GM21447 (cell line): ENCODE measurements at regions not wholly inside any gene's neighbourhood (a gene's known extent, or its start where the extent isn't known, plus 50 kb on each side); places are given as distances from the start of the nearest gene placed in this dataset.

Source experiments
- ATAC-seq: cut with Tn5 transposase; IDR thresholded peaks from one replicate; pipeline ENCODE4 v1.9.1; 2021; ENCODE audit not compliant: unreplicated experiment

GRCh38 chr2:82875858-82876257, 1583.2 kb downstream of the SUCLG1 start:
- no peak for ATAC-seq

DNA sequence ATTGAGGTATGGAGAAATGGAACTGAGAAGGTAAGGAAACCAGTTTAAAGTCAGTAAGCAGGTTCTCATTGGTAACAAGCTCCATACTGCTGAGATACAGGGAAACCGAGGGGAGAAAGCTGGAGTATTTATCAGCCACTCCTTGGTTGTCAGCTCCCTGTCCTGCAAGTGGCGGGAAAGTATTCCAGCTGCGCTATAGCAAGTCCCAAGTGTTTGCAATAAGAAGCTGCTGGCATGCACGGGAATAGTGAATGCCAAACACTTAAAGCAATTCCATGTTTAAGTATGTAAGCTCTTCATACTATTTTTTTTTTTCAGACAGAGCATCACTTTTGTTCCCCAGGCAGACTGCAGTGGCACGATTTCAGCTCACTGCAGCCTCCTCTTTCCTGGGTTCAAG, 1601.1 kb downstream of the SUCLG1 start:
- ATAC-seq: no peak

DNA sequence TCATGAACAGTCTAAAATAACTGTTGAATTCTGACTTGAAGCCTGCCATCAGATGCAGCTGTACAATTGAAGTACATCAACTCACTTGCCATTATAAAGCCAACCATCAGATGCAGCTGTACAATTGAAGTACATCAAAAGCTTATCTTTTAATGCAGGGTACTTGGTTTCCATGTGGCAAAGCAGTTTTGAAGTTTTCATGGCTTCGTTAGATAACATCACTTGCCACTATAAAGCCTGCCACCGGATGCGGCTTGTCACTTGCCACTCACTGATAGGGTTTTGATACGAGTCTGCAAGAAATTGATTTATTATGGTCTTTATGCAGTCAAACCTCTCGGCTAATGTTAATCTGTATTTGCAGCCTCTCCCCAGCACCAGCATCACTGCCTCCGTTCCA, 1605.8 kb downstream of the SUCLG1 start:
- ATAC-seq: no peak

DNA sequence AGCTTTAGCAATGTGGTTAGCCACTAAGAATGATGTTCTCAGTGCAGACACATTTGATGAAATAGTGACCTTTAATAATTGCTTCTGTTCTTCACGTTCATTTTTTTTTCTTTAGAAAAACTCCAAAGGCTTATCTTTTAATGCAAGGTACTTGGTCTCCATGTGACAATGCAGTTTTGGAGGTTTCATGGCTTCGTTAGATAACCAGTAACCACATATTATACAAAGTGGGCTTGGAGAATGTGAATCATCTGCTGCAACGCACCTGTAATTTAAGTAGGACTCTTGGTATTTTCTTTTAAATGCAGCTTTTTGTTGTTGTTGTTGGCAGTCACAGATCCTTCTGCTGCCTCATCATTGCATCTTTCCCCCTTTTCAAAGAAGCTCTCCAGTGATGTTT, 1606.3 kb downstream of the SUCLG1 start:
- no peak for ATAC-seq

DNA sequence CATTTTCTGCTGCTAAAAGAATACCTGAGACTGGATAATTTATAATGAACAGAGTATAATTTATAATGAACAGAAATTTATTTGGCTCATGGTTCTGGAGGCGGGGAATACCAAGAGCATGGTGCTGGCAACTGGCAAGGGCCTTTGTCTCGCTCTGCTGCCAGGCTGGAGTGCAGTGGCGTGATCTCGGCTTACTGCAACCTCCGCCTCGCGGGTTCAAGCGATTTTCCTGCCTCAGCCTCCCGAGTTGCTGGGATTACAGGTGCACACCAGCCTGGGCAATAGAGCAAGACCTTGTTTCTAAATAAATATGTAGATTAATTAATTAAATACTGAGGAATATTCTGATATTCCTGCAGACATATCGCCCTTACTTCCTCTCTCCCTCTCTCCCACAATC, 1610.8 kb downstream of the SUCLG1 start:
- ATAC-seq: no peak

DNA sequence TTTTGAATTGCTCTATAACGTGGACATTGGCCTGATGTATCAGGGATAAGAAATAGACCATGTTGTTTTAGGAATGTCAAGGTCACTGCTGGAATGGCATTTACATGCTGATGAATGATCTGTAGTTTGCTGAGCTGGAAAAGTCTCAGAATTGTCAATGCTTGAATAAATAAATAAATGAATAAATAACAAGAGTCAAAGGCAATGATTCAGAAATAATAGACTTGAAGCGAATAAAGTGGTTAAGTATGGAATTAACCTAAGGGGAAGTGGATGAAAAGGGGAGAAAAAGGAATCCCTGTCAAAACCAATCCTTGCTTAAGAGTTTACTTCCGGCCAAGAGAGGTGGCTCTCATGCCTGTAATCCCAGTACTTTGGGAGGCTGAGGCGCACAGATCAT, 1620.0 kb downstream of the SUCLG1 start:
- ATAC-seq: no peak

GRCh38 chr2:82837588-82838304, 1621.3 kb downstream of the SUCLG1 start:
- ATAC-seq: no peak

DNA sequence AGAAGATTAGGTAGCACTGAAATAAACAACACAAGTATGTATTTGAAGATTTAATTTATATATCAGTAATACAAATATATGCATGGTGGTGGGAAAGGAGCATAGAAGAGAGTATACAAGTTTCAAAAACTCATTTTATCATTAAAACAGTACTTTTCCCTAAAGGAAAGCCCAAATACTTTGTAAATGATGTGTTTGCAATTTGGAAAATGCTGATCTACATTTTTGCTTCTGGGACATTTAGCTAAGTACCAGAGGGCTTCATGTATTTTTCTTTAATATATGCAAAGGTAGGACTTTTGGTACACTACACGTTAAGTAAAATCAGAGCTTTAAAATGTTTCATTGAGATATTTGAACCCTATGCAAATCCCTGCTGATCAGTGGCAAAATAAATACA, 1624.2 kb downstream of the SUCLG1 start:
- ATAC-seq: no peak

GRCh38 chr2:82827426-82827825, 1631.7 kb downstream of the SUCLG1 start:
- ATAC-seq: no peak

DNA sequence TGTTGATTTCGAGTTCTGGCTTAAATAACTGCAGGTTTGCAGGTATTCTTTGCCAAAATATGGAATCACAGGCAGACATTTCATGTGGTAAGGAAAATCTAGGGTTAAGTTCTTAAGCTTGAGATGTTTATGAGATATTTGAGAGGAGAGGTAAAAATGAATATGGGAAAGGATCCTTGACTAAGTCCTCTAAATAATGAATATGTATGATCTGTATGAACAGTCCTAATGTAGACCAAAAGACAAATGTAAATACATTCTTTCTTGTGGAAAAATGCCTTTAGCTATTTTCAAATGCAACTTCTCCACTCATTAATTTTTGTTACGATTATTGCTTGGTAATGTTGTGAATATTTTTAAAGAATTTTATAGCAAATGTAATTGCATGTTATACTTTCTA, 1632.6 kb downstream of the SUCLG1 start:
- ATAC-seq: no peak

DNA sequence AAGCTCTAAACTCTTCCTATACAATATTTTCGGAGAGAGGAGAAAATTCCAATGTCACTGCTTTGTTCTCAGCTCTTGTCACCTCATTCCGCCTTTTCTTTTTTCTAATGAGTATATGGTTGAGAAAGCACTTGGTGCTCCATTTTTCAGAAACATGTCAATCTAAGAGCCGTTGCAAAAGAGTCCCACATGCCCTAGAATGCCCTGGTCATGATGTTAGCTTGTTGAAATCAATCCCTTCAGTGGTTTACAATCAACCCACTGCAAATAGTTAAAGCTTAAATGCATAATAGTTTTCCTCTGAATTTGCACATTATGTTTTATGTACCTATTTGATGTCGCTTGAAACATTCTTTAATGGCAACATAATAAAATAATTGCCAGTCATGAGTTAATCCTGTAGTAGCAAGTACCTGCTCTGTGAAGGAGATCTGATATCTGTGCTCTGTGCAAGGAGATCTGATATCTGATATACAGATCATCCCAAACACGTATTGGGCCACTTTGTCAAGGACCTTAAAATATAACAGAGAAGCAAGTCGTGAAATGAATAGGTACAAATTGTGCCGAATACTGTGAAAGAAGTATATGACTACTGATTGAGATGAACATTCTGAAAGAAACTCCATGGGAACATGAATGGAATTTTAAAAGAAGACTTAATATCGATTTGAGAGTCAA, 1633.5 kb downstream of the SUCLG1 start:
- no peak for ATAC-seq

DNA sequence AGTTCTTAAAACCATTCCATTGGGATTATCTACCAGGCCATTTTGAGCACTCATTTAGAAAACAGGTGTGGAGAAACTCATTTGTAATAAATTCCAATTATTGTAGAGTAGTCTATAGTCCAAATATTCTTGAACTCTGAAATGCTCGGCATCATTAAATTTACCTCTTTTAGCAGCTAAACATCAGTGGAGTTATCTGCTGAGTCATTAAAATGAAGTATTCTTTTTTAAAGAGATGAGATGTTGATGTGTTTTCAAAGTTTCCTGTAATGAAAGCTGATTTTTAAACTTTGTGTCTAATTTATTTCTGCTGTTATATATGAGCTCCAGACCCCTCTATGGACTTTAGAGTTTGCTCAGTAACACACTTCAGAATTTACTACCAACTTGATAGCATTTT, 1635.2 kb downstream of the SUCLG1 start:
- no peak for ATAC-seq

DNA sequence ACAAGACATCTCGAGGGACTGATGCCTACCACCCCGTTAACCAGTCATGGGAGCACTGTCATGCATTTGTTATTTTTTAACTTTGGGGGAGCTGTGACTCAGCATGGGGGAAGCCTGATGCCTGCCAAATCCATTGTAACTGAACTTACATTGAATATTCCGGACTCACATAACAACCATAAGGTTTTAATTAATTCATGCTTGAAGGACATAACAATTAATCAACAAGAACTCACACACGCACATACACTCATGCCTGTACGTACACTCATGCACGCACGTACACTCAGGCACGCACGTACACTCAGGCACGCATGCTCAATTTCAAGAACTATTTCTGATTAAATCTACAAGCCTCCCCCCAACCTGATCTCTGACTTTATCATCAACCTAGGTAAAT, 1639.1 kb downstream of the SUCLG1 start:
- ATAC-seq: no peak

GRCh38 chr2:82814146-82814545, 1644.9 kb downstream of the SUCLG1 start:
- no peak for ATAC-seq

DNA sequence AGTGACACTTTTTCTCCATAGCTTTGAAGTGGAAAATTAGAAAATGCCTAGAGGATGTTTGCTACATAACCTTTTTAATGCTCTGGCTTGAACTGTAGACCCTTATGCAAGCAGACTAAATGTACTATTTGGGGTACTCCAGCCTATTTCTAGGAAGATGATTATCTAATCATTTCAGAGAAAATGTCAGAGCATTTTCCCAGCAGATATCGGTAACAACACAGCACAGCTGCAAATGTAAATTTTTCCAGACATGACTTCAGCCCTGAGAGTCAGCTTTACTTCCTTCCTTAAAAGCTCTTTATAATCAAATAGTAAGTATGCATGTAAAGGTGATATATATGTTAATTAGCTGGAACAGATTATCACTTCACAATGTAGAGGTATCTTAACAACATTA, 1647.1 kb downstream of the SUCLG1 start:
- ATAC-seq: no peak

- no peak for ATAC-seq
Observed at GRCh38 chr2:82803307-82803706, 1655.8 kb downstream of the SUCLG1 start.

- no peak for ATAC-seq
Observed at GRCh38 chr2:82797469-82797868, 1661.6 kb downstream of the SUCLG1 start.

DNA sequence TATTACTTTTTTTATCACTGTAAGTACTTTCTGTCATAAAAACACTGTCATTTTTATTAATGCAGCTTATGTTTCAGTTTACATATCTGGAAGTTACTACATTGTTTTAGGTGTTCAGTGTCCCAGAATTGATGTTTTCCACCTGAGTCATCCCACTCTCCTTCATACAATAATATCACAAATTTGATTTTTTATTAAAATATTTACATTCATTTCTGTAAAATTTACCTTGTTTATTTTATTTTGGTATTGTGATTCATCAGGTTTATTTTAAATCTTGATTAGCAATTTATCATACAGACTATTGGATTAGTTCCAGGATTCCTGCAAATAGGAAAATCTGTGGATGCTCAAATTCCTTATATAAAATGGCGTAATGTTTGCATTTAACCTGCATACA, 1662.9 kb downstream of the SUCLG1 start:
- no peak for ATAC-seq

GRCh38 chr2:82795446-82795845, 1663.6 kb downstream of the SUCLG1 start:
- ATAC-seq: no peak

DNA sequence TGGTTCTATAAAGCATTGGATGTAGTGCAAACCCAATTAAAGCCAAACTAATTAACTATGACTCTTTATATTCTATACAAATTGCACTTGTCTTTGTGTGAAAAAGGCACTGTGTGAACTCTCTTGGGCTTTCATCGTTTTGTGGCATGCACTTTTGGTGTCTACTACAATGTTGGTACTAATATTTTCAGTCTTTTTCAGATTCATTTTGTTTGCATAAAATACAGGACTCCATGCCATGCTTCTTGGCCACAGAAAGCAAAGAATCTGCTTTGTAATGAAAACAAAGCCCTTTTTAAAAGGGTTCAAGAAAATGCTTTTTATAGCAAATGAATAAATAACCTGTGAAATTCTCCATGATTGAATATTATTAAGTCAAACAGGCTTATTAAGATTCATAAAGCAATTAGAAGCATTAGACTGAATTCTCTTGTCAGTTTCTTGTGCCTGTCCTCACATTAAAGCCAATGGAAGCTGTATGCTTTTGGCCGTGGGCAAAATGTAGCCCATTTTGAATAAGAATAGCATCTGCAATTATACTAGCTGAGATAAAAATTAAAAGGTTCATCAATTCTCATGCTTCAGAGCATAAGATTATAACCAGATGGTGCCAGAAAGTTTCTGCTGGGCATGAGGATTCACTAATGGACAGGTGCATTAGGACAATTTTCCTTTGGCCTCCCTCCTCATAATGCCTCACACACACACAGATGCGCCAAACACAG, 1665.2 kb downstream of the SUCLG1 start:
- ATAC-seq: no peak

DNA sequence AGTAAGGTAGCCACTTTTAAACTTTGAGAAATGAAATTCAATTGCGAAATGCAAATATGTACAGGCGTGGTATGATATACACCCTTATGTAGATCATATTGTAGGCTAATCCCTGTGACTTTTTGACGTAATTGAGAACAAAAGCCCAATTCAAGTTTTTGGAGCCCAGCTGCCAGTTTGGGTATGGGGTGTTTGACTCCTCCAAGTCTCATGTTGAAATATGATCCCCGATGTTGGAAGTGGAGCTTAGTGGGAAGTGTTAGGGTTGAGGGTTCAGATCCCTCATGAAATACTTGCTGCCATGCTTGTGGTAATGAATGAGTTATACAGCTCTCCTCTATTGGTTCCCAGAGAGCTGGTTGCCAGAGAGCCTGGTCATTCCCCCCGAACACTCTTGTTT, 1666.8 kb downstream of the SUCLG1 start:
- no peak for ATAC-seq
